Type B pancreatic cell (in vitro differentiated cells): ENCODE measurements at regions not wholly inside any gene's neighbourhood (a gene's known extent, or its start where the extent isn't known, plus 50 kb on each side); places are given as distances from the start of the nearest gene placed in this dataset.
"Not testable (repeated sequence)": the region's sequence is repeated elsewhere in the genome, so short reads cannot be mapped to it uniquely, and the experiment has no call there.

ENCODE experiments used
- DNase-seq: peaks from one replicate; pipeline ENCODE4 v3.0.0; 2021; ENCODE audit warnings: mixed read lengths; ENCODE audit not compliant: unreplicated experiment; ENCODE audit errors: extremely low spot score
- H3K27ac Mint-ChIP-seq: 2 replicates; pipeline ENCODE4 v1.8.0; 2021; ENCODE audit warnings: mild to moderate bottlenecking, mixed read lengths
- H3K27me3 Mint-ChIP-seq: 2 replicates; pipeline ENCODE4 v1.8.0; 2021; ENCODE audit warnings: mixed read lengths
- H3K36me3 Mint-ChIP-seq: 2 replicates; pipeline ENCODE4 v1.8.0; 2021; ENCODE audit warnings: mixed read lengths
- H3K4me1 Mint-ChIP-seq: one replicate; pipeline ENCODE4 v1.8.0; 2021; ENCODE audit warnings: mixed read lengths; ENCODE audit not compliant: unreplicated experiment
- H3K4me3 Mint-ChIP-seq: 2 replicates; pipeline ENCODE4 v1.8.0; 2021; ENCODE audit warnings: mild to moderate bottlenecking, mixed read lengths
- H3K9me3 Mint-ChIP-seq: 2 replicates; pipeline ENCODE4 v1.8.0; 2021; ENCODE audit warnings: mixed read lengths
- CTCF ChIP-seq: fragments of 200-600 bp; sonication (generic); conservative IDR thresholded peaks from 2 replicates; pipeline ENCODE4 v1.5.0; 2021; ENCODE audit warnings: antibody characterized with exemption, mild to moderate bottlenecking

- Mint-ChIP-seq H3K4me1 (peaks cover 9% of the 10 kb centered on the region), H3K4me3 (no peak overlapping the region), H3K27me3 (no peaks in the 10 kb centered on the region), H3K27ac (no peak overlapping the region), H3K36me3 (no peaks in the 10 kb centered on the region), H3K9me3 (peaks cover 3% of the 10 kb centered on the region)
- no peak for DNase-seq
- TF ChIP-seq CTCF, result peak; percentile 85
Observed at GRCh38 chr10:29386342-29386999, 97.6 kb downstream of the LYZL1 start.

GRCh38 chr10:29387269-29387668, 98.4 kb downstream of the LYZL1 start:
- Mint-ChIP-seq H3K27ac (no peak overlapping the region), H3K4me1 (peaks cover 15% of the 10 kb centered on the region), H3K36me3 (no peaks in the 10 kb centered on the region), H3K27me3 (no peaks in the 10 kb centered on the region), H3K4me3 (no peak overlapping the region), H3K9me3 (peaks cover 3% of the 10 kb centered on the region)
- no peak for DNase-seq
- TF ChIP-seq CTCF, result no peak

- H3K4me3 Mint-ChIP-seq, H3K36me3 Mint-ChIP-seq, H3K9me3 Mint-ChIP-seq, H3K27me3 Mint-ChIP-seq, DNase-seq, H3K27ac Mint-ChIP-seq: not testable (repeated sequence)
- peaks cover 20% of the 10 kb centered on the region for H3K4me1 Mint-ChIP-seq
Observed at GRCh38 chr10:29388112-29388511, 99.2 kb downstream of the LYZL1 start.

- H3K36me3 Mint-ChIP-seq, result no peaks in the 10 kb centered on the region
- H3K9me3 Mint-ChIP-seq, result no peaks in the 10 kb centered on the region
- no peaks in the 10 kb centered on the region for H3K27me3 Mint-ChIP-seq
- no peak overlapping the region for H3K4me3 Mint-ChIP-seq
- no peak for TF ChIP-seq CTCF
- H3K27ac Mint-ChIP-seq, result no peak overlapping the region
- DNase-seq, result no peak
- peaks cover 20% of the 10 kb centered on the region for H3K4me1 Mint-ChIP-seq
Observed at GRCh38 chr10:29389493-29389892, 100.6 kb downstream of the LYZL1 start.

- H3K4me1 Mint-ChIP-seq, result peaks cover 20% of the 10 kb centered on the region
- no peak overlapping the region for H3K4me3 Mint-ChIP-seq
- no peaks in the 10 kb centered on the region for H3K27me3 Mint-ChIP-seq
- H3K36me3 Mint-ChIP-seq, result no peaks in the 10 kb centered on the region
- DNase-seq, result no peak
- no peak overlapping the region for H3K27ac Mint-ChIP-seq
- no peaks in the 10 kb centered on the region for H3K9me3 Mint-ChIP-seq
- TF ChIP-seq CTCF, result no peak
Observed at GRCh38 chr10:29389935-29390334, 101.1 kb downstream of the LYZL1 start.

GRCh38 chr10:29392376-29393021, 103.6 kb downstream of the LYZL1 start:
- Mint-ChIP-seq H3K27me3 (peaks cover 11% of the 10 kb centered on the region), H3K36me3 (no peaks in the 10 kb centered on the region), H3K4me1 (peaks cover 20% of the 10 kb centered on the region), H3K9me3 (no peaks in the 10 kb centered on the region), H3K4me3 (no peak overlapping the region), H3K27ac (no peak overlapping the region)
- DNase-seq, result no peak
- peak; percentile 90 for TF ChIP-seq CTCF
